Sigmoid colon (tissue), 4 donors: ENCODE measurements at regions not wholly inside any gene's neighbourhood (a gene's known extent, or its start where the extent isn't known, plus 50 kb on each side); places are given as distances from the start of the nearest gene placed in this dataset.

Source experiments
- CTCF ChIP-seq, 4 experiments: fragments of 450-650 bp in 3 of 4; fragments of 200-600 bp in 1 of 4; IDR thresholded peaks; one replicate each; pipeline ENCODE4 v1.5.1; 2016 to 2019; ENCODE audit warnings: antibody characterized with exemption in 4 of 4, mild to moderate bottlenecking in 3 of 4, moderate library complexity in 2 of 4
- EP300 ChIP-seq, 4 donors: sonication (generic); formaldehyde crosslinking; IDR thresholded peaks; one replicate each; pipeline ENCODE4 v1.6.1; 2017; ENCODE audit warnings: antibody characterized with exemption in 4 of 4
- POLR2A ChIP-seq, 2 donors: fragments of 450-650 bp; IDR thresholded peaks; one replicate each; pipeline ENCODE4 v1.6.1; 2016; ENCODE audit warnings: antibody characterized with exemption in 2 of 2, mild to moderate bottlenecking in 2 of 2, moderate library complexity in 2 of 2
- POLR2AphosphoS5 ChIP-seq, 4 donors: sonication (generic); formaldehyde crosslinking; IDR thresholded peaks; one replicate each; pipeline ENCODE4 v1.6.1; 2017; ENCODE audit warnings: antibody characterized with exemption in 4 of 4

GRCh38 chr2:139380051-139380450 is 599.9 kb upstream of the NXPH2 start:
- TF ChIP-seq CTCF (IDR thresholded peaks at IDR 0.05) (no peak), POLR2A (IDR thresholded peaks at IDR 0.05) (no peak), POLR2AphosphoS5 (IDR thresholded peaks at IDR 0.05) (no peak), EP300 (IDR thresholded peaks at IDR 0.05) (no peak)
